T-helper 1 cell (primary cell): ENCODE measurements at regions not wholly inside any gene's neighbourhood (a gene's known extent, or its start where the extent isn't known, plus 50 kb on each side); places are given as distances from the start of the nearest gene placed in this dataset.

Experiments
- DNase-seq, 5 donors: peaks; one replicate each; pipeline ENCODE4 v3.0.0-alpha.2; 2012 to 2020

GRCh38 chr12:65631621-65632111, 192.6 kb upstream of the HMGA2 start:
- DNase-seq: no peak

GRCh38 chr12:65632131-65632855, 192.0 kb upstream of the HMGA2 start:
- no peak for DNase-seq

GRCh38 chr12:65634061-65634460, 190.2 kb upstream of the HMGA2 start:
- DNase-seq: no peak

- DNase-seq: no peak
Measured at GRCh38 chr12:65634626-65635331, 189.5 kb upstream of the HMGA2 start.

GRCh38 chr12:65636436-65636835, 187.8 kb upstream of the HMGA2 start:
- no peak for DNase-seq

GRCh38 chr12:65637150-65637549, 187.1 kb upstream of the HMGA2 start:
- no peak for DNase-seq

- no peak for DNase-seq
Measured at GRCh38 chr12:65637774-65638173, 186.5 kb upstream of the HMGA2 start.

GRCh38 chr12:65638324-65638723, 186.0 kb upstream of the HMGA2 start:
- DNase-seq: no peak

GRCh38 chr12:65640489-65640901, 183.8 kb upstream of the HMGA2 start:
- no peak for DNase-seq

GRCh38 chr12:65642061-65642661, 182.1 kb upstream of the HMGA2 start:
- no peak for DNase-seq

- DNase-seq: no peak
Measured at GRCh38 chr12:65643171-65643570, 181.1 kb upstream of the HMGA2 start.

- DNase-seq: no peak
Measured at GRCh38 chr12:65643595-65644386, 180.5 kb upstream of the HMGA2 start.

- DNase-seq: no peak
Measured at GRCh38 chr12:65646127-65646643, 178.1 kb upstream of the HMGA2 start.

- no peak for DNase-seq
Measured at GRCh38 chr12:65647074-65647473, 177.2 kb upstream of the HMGA2 start.

- DNase-seq: no peak
Measured at GRCh38 chr12:65648461-65648860, 175.8 kb upstream of the HMGA2 start.

- DNase-seq: no peak
Measured at GRCh38 chr12:65649126-65649525, 175.2 kb upstream of the HMGA2 start.

GRCh38 chr12:65651060-65651459, 173.2 kb upstream of the HMGA2 start:
- no peak for DNase-seq

- DNase-seq: no peak
Measured at GRCh38 chr12:65653321-65653720, 171.0 kb upstream of the HMGA2 start.

GRCh38 chr12:65653946-65654629, 170.2 kb upstream of the HMGA2 start:
- DNase-seq: no peak

GRCh38 chr12:65655074-65655493, 169.2 kb upstream of the HMGA2 start:
- no peak for DNase-seq

GRCh38 chr12:65656156-65656882, 168.0 kb upstream of the HMGA2 start:
- DNase-seq: no peak
